ENCODE measurements at regions not wholly inside any gene's neighbourhood (a gene's known extent, or its start where the extent isn't known, plus 50 kb on each side); places are given as distances from the start of the nearest gene placed in this dataset.

- Histone ChIP-seq H3K9me3 (ENCODE audit: control insufficient read depth in 2 of 2, low read length in 2 of 2) (no peaks in the 10 kb centered on the region), H3K27me3 (ENCODE audit: control insufficient read depth, insufficient read depth, low read length) (peaks cover 4% of the 10 kb centered on the region), H3K27ac (ENCODE audit: insufficient read depth, low read length, poor library complexity, severe bottlenecking) (no peak overlapping the region), H3K4me1 (ENCODE audit: control insufficient read depth, insufficient read depth, low read length, poor library complexity, severe bottlenecking) (no peaks in the 10 kb centered on the region), H3K4me3 (ENCODE audit: low read depth, low read length) (no peak overlapping the region), H3K36me3 (ENCODE audit: control insufficient read depth, insufficient read depth, low read length) (no peaks in the 10 kb centered on the region)
- ATAC-seq (ENCODE audit: low read depth in 2 of 2), result no peak
- H3K4me1 Mint-ChIP-seq, result no peaks in the 10 kb centered on the region
- peaks cover 0 to 4% (median 0%) of the 10 kb centered on the region in 7 donors for H3K9me3 Mint-ChIP-seq
- no peak overlapping the region for H3K4me3 Mint-ChIP-seq
- DNase-seq, result no peak
- no peak overlapping the region for H3K27ac Mint-ChIP-seq
- H3K36me3 Mint-ChIP-seq, result no peaks in the 10 kb centered on the region
- H3K27me3 Mint-ChIP-seq, result peaks cover 29% of the 10 kb centered on the region
Measured at GRCh38 chr10:63753808-63754207, 232.6 kb downstream of the REEP3 start.

- Mint-ChIP-seq H3K9me3 (peaks cover 0 to 5% (median 0%) of the 10 kb centered on the region in 7 donors), H3K4me1 (no peaks in the 10 kb centered on the region), H3K27me3 (peaks cover 26% of the 10 kb centered on the region), H3K27ac (no peak overlapping the region), H3K36me3 (no peaks in the 10 kb centered on the region), H3K4me3 (no peak overlapping the region)
- Histone ChIP-seq H3K27me3 (ENCODE audit: control insufficient read depth, insufficient read depth, low read length) (peaks cover 4% of the 10 kb centered on the region), H3K9me3 (ENCODE audit: control insufficient read depth in 2 of 2, low read length in 2 of 2) (no peaks in the 10 kb centered on the region), H3K27ac (ENCODE audit: insufficient read depth, low read length, poor library complexity, severe bottlenecking) (no peak overlapping the region), H3K4me1 (ENCODE audit: control insufficient read depth, insufficient read depth, low read length, poor library complexity, severe bottlenecking) (no peaks in the 10 kb centered on the region), H3K36me3 (ENCODE audit: control insufficient read depth, insufficient read depth, low read length) (no peaks in the 10 kb centered on the region), H3K4me3 (ENCODE audit: low read depth, low read length) (no peak overlapping the region)
- no peak for ATAC-seq (ENCODE audit: low read depth in 2 of 2)
- no peak for DNase-seq
Measured at GRCh38 chr10:63755441-63755840, 234.2 kb downstream of the REEP3 start.

- H3K4me3 Mint-ChIP-seq, result no peak overlapping the region
- Histone ChIP-seq H3K27me3 (ENCODE audit: control insufficient read depth, insufficient read depth, low read length) (peaks cover 7% of the 10 kb centered on the region), H3K27ac (ENCODE audit: insufficient read depth, low read length, poor library complexity, severe bottlenecking) (no peak overlapping the region), H3K4me1 (ENCODE audit: control insufficient read depth, insufficient read depth, low read length, poor library complexity, severe bottlenecking) (no peaks in the 10 kb centered on the region), H3K9me3 (ENCODE audit: control insufficient read depth in 2 of 2, low read length in 2 of 2) (no peaks in the 10 kb centered on the region), H3K4me3 (ENCODE audit: low read depth, low read length) (no peak overlapping the region), H3K36me3 (ENCODE audit: control insufficient read depth, insufficient read depth, low read length) (no peaks in the 10 kb centered on the region)
- H3K27me3 Mint-ChIP-seq, result peaks cover 21% of the 10 kb centered on the region
- no peak overlapping the region for H3K27ac Mint-ChIP-seq
- peaks cover 0 to 4% (median 0%) of the 10 kb centered on the region in 7 donors for H3K9me3 Mint-ChIP-seq
- DNase-seq (no peak), ATAC-seq (ENCODE audit: low read depth in 2 of 2) (no peak)
- H3K36me3 Mint-ChIP-seq, result no peaks in the 10 kb centered on the region
- H3K4me1 Mint-ChIP-seq, result no peaks in the 10 kb centered on the region
Measured at GRCh38 chr10:63757067-63757466, 235.9 kb downstream of the REEP3 start.

- Mint-ChIP-seq H3K4me1 (no peaks in the 10 kb centered on the region), H3K27me3 (peaks cover 25% of the 10 kb centered on the region), H3K4me3 (no peak overlapping the region), H3K36me3 (no peaks in the 10 kb centered on the region), H3K27ac (no peak overlapping the region), H3K9me3 (peaks cover 0 to 4% (median 0%) of the 10 kb centered on the region in 7 donors)
- no peaks in the 10 kb centered on the region for H3K9me3 ChIP-seq (ENCODE audit: control insufficient read depth in 2 of 2, low read length in 2 of 2)
- ATAC-seq (ENCODE audit: low read depth in 2 of 2) (no peak), DNase-seq (no peak)
- no peak overlapping the region for H3K27ac ChIP-seq (ENCODE audit: insufficient read depth, low read length, poor library complexity, severe bottlenecking)
- peaks cover 7% of the 10 kb centered on the region for H3K27me3 ChIP-seq (ENCODE audit: control insufficient read depth, insufficient read depth, low read length)
- H3K4me1 ChIP-seq (ENCODE audit: control insufficient read depth, insufficient read depth, low read length, poor library complexity, severe bottlenecking), result no peaks in the 10 kb centered on the region
- no peaks in the 10 kb centered on the region for H3K36me3 ChIP-seq (ENCODE audit: control insufficient read depth, insufficient read depth, low read length)
- no peak overlapping the region for H3K4me3 ChIP-seq (ENCODE audit: low read depth, low read length)
Measured at GRCh38 chr10:63758080-63758479, 236.9 kb downstream of the REEP3 start.

- H3K4me1 Mint-ChIP-seq, result no peaks in the 10 kb centered on the region
Measured at GRCh38 chr10:63759335-63759734, 238.1 kb downstream of the REEP3 start.

GRCh38 chr10:63760034-63760707, 239.0 kb downstream of the REEP3 start:
- H3K4me3 ChIP-seq (ENCODE audit: low read depth, low read length), result no peak overlapping the region
- ATAC-seq (ENCODE audit: low read depth in 2 of 2) (no peak), DNase-seq (no peak)
- H3K9me3 ChIP-seq (ENCODE audit: control insufficient read depth in 2 of 2, low read length in 2 of 2), result no peaks in the 10 kb centered on the region
- H3K27ac ChIP-seq (ENCODE audit: insufficient read depth, low read length, poor library complexity, severe bottlenecking), result no peak overlapping the region
- Mint-ChIP-seq H3K36me3 (no peaks in the 10 kb centered on the region), H3K27ac (no peak overlapping the region), H3K27me3 (peaks cover 13% of the 10 kb centered on the region), H3K4me1 (no peaks in the 10 kb centered on the region), H3K9me3 (peaks cover 0 to 4% (median 0%) of the 10 kb centered on the region in 7 donors), H3K4me3 (no peak overlapping the region)
- H3K4me1 ChIP-seq (ENCODE audit: control insufficient read depth, insufficient read depth, low read length, poor library complexity, severe bottlenecking), result no peaks in the 10 kb centered on the region
- peaks cover 5% of the 10 kb centered on the region for H3K27me3 ChIP-seq (ENCODE audit: control insufficient read depth, insufficient read depth, low read length)
- no peaks in the 10 kb centered on the region for H3K36me3 ChIP-seq (ENCODE audit: control insufficient read depth, insufficient read depth, low read length)

More at GRCh38 chr10:63759335-63759734, 238.1 kb downstream of the REEP3 start:
- Mint-ChIP-seq H3K27me3 (peaks cover 21% of the 10 kb centered on the region), H3K9me3 (peaks cover 0 to 4% (median 0%) of the 10 kb centered on the region in 7 donors), H3K27ac (no peak overlapping the region), H3K4me3 (no peak overlapping the region), H3K36me3 (no peaks in the 10 kb centered on the region)
- DNase-seq (no peak), ATAC-seq (ENCODE audit: low read depth in 2 of 2) (no peak)
- no peaks in the 10 kb centered on the region for H3K9me3 ChIP-seq (ENCODE audit: control insufficient read depth in 2 of 2, low read length in 2 of 2)
- H3K4me3 ChIP-seq (ENCODE audit: low read depth, low read length), result no peak overlapping the region
- H3K27me3 ChIP-seq (ENCODE audit: control insufficient read depth, insufficient read depth, low read length), result peaks cover 7% of the 10 kb centered on the region
- no peak overlapping the region for H3K27ac ChIP-seq (ENCODE audit: insufficient read depth, low read length, poor library complexity, severe bottlenecking)
- H3K4me1 ChIP-seq (ENCODE audit: control insufficient read depth, insufficient read depth, low read length, poor library complexity, severe bottlenecking), result no peaks in the 10 kb centered on the region
- H3K36me3 ChIP-seq (ENCODE audit: control insufficient read depth, insufficient read depth, low read length), result no peaks in the 10 kb centered on the region

GRCh38 chr10:63760708-63761047, 239.5 kb downstream of the REEP3 start:
- Mint-ChIP-seq H3K4me1 (no peaks in the 10 kb centered on the region), H3K4me3 (no peak overlapping the region), H3K9me3 (peaks cover 0 to 3% (median 0%) of the 10 kb centered on the region in 7 donors), H3K27ac (no peak overlapping the region), H3K36me3 (no peaks in the 10 kb centered on the region), H3K27me3 (peaks cover 8% of the 10 kb centered on the region)
- no peak for DNase-seq
- H3K27me3 ChIP-seq (ENCODE audit: control insufficient read depth, insufficient read depth, low read length), result peaks cover 3% of the 10 kb centered on the region
- ATAC-seq (ENCODE audit: low read depth in 2 of 2), result no peak
- no peak overlapping the region for H3K27ac ChIP-seq (ENCODE audit: insufficient read depth, low read length, poor library complexity, severe bottlenecking)
- H3K36me3 ChIP-seq (ENCODE audit: control insufficient read depth, insufficient read depth, low read length), result no peaks in the 10 kb centered on the region
- no peak overlapping the region for H3K4me3 ChIP-seq (ENCODE audit: low read depth, low read length)
- no peaks in the 10 kb centered on the region for H3K9me3 ChIP-seq (ENCODE audit: control insufficient read depth in 2 of 2, low read length in 2 of 2)
- H3K4me1 ChIP-seq (ENCODE audit: control insufficient read depth, insufficient read depth, low read length, poor library complexity, severe bottlenecking), result no peaks in the 10 kb centered on the region

- Histone ChIP-seq H3K36me3 (ENCODE audit: control insufficient read depth, insufficient read depth, low read length) (no peaks in the 10 kb centered on the region), H3K4me3 (ENCODE audit: low read depth, low read length) (no peak overlapping the region), H3K27ac (ENCODE audit: insufficient read depth, low read length, poor library complexity, severe bottlenecking) (no peak overlapping the region), H3K9me3 (ENCODE audit: control insufficient read depth in 2 of 2, low read length in 2 of 2) (no peaks in the 10 kb centered on the region), H3K27me3 (ENCODE audit: control insufficient read depth, insufficient read depth, low read length) (peaks cover 3% of the 10 kb centered on the region), H3K4me1 (ENCODE audit: control insufficient read depth, insufficient read depth, low read length, poor library complexity, severe bottlenecking) (no peaks in the 10 kb centered on the region)
- H3K27me3 Mint-ChIP-seq, result peaks cover 9% of the 10 kb centered on the region
- H3K4me3 Mint-ChIP-seq, result no peak overlapping the region
- H3K9me3 Mint-ChIP-seq, result peaks cover 0 to 3% (median 0%) of the 10 kb centered on the region in 7 donors
- DNase-seq, result no peak
- no peaks in the 10 kb centered on the region for H3K4me1 Mint-ChIP-seq
- no peaks in the 10 kb centered on the region for H3K36me3 Mint-ChIP-seq
- ATAC-seq (ENCODE audit: low read depth in 2 of 2), result no peak
- H3K27ac Mint-ChIP-seq, result peak overlapping the region in 1 of 3 donors; percentile 2
Measured at GRCh38 chr10:63761243-63761642, 240.0 kb downstream of the REEP3 start.
